ENCODE measurements at regions not wholly inside any gene's neighbourhood (a gene's known extent, or its start where the extent isn't known, plus 50 kb on each side); places are given as distances from the start of the nearest gene placed in this dataset.

DNA sequence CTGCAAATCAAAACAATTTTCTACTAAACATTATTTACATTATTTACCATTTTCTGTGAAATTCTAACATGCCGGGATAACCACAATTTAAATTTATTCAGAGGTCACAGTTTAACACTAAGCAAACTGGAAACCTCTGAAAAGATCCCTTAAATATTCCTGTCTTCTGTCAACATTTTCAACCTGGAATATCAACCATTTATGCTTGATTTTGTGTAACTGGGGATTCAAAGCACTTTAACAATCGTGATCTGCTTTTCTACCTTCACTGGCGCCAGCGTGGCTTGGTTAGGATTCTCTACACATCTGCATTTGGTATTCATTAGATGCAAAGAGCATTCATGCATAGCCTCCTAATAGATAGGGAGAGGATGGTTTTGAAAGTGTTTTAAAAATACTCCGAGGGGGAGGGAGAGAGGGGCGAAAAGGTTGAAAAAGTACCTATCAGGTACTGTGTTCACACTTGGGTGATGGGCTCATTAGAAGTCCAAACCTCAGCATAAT lies 59.9 kb upstream of the RAB12 start:
- TF ChIP-seq, protein P1, sequence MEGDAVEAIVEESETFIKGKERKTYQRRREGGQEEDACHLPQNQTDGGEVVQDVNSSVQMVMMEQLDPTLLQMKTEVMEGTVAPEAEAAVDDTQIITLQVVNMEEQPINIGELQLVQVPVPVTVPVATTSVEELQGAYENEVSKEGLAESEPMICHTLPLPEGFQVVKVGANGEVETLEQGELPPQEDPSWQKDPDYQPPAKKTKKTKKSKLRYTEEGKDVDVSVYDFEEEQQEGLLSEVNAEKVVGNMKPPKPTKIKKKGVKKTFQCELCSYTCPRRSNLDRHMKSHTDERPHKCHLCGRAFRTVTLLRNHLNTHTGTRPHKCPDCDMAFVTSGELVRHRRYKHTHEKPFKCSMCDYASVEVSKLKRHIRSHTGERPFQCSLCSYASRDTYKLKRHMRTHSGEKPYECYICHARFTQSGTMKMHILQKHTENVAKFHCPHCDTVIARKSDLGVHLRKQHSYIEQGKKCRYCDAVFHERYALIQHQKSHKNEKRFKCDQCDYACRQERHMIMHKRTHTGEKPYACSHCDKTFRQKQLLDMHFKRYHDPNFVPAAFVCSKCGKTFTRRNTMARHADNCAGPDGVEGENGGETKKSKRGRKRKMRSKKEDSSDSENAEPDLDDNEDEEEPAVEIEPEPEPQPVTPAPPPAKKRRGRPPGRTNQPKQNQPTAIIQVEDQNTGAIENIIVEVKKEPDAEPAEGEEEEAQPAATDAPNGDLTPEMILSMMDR (IDR thresholded peaks at IDR 0.05), result no peak
- TF ChIP-seq ZNF232 (CRISPR knock-in tag; IDR thresholded peaks at IDR 0.05), result no peak
- no peak for TF ChIP-seq MYBL2 (CRISPR knock-in tag; IDR thresholded peaks at IDR 0.05)
- TF ChIP-seq, protein P2, sequence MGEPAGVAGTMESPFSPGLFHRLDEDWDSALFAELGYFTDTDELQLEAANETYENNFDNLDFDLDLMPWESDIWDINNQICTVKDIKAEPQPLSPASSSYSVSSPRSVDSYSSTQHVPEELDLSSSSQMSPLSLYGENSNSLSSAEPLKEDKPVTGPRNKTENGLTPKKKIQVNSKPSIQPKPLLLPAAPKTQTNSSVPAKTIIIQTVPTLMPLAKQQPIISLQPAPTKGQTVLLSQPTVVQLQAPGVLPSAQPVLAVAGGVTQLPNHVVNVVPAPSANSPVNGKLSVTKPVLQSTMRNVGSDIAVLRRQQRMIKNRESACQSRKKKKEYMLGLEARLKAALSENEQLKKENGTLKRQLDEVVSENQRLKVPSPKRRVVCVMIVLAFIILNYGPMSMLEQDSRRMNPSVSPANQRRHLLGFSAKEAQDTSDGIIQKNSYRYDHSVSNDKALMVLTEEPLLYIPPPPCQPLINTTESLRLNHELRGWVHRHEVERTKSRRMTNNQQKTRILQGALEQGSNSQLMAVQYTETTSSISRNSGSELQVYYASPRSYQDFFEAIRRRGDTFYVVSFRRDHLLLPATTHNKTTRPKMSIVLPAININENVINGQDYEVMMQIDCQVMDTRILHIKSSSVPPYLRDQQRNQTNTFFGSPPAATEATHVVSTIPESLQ (CRISPR knock-in tag; IDR thresholded peaks at IDR 0.05), result no peak
- no peak for TF ChIP-seq TEAD1 (CRISPR knock-in tag; IDR thresholded peaks at IDR 0.05)
- TF ChIP-seq, protein P3, sequence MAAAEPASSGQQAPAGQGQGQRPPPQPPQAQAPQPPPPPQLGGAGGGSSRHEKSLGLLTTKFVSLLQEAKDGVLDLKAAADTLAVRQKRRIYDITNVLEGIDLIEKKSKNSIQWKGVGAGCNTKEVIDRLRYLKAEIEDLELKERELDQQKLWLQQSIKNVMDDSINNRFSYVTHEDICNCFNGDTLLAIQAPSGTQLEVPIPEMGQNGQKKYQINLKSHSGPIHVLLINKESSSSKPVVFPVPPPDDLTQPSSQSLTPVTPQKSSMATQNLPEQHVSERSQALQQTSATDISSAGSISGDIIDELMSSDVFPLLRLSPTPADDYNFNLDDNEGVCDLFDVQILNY (CRISPR knock-in tag; IDR thresholded peaks at IDR 0.05), result no peak
- TF ChIP-seq CREM (CRISPR knock-in tag; IDR thresholded peaks at IDR 0.05), result no peak
- no peak for TF ChIP-seq ETV6 (CRISPR knock-in tag; IDR thresholded peaks at IDR 0.05)
- TF ChIP-seq, protein P4, sequence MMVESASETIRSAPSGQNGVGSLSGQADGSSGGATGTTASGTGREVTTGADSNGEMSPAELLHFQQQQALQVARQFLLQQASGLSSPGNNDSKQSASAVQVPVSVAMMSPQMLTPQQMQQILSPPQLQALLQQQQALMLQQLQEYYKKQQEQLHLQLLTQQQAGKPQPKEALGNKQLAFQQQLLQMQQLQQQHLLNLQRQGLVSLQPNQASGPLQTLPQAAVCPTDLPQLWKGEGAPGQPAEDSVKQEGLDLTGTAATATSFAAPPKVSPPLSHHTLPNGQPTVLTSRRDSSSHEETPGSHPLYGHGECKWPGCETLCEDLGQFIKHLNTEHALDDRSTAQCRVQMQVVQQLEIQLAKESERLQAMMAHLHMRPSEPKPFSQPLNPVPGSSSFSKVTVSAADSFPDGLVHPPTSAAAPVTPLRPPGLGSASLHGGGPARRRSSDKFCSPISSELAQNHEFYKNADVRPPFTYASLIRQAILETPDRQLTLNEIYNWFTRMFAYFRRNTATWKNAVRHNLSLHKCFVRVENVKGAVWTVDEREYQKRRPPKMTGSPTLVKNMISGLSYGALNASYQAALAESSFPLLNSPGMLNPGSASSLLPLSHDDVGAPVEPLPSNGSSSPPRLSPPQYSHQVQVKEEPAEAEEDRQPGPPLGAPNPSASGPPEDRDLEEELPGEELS (CRISPR knock-in tag; IDR thresholded peaks at IDR 0.05), result no peak
- no peak for TF ChIP-seq NFE2L1 (CRISPR knock-in tag; IDR thresholded peaks at IDR 0.05)
- TF ChIP-seq ELF4 (CRISPR knock-in tag; IDR thresholded peaks at IDR 0.05; ENCODE audit: low read depth), result no peak
- TF ChIP-seq, protein P5, sequence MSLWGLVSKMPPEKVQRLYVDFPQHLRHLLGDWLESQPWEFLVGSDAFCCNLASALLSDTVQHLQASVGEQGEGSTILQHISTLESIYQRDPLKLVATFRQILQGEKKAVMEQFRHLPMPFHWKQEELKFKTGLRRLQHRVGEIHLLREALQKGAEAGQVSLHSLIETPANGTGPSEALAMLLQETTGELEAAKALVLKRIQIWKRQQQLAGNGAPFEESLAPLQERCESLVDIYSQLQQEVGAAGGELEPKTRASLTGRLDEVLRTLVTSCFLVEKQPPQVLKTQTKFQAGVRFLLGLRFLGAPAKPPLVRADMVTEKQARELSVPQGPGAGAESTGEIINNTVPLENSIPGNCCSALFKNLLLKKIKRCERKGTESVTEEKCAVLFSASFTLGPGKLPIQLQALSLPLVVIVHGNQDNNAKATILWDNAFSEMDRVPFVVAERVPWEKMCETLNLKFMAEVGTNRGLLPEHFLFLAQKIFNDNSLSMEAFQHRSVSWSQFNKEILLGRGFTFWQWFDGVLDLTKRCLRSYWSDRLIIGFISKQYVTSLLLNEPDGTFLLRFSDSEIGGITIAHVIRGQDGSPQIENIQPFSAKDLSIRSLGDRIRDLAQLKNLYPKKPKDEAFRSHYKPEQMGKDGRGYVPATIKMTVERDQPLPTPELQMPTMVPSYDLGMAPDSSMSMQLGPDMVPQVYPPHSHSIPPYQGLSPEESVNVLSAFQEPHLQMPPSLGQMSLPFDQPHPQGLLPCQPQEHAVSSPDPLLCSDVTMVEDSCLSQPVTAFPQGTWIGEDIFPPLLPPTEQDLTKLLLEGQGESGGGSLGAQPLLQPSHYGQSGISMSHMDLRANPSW (CRISPR knock-in tag; conservative IDR thresholded peaks at IDR 0.05; ENCODE audit: low read depth), result no peak
